Spleen (tissue), 11 donors: ENCODE measurements at regions not wholly inside any gene's neighbourhood (a gene's known extent, or its start where the extent isn't known, plus 50 kb on each side); places are given as distances from the start of the nearest gene placed in this dataset.

ENCODE experiments used
- DNase-seq: peaks from one replicate; pipeline ENCODE4 v3.0.0-alpha.2; 2020
- H3K27ac ChIP-seq, 8 donors: fragments of 200-600 bp; sonication (generic) in 7 of 8; 1 replicate in 4 of 8; 2 replicates in 4 of 8; pipeline versions ENCODE4 v1.5.0 to v1.8.0; 2016 to 2021; ENCODE audit warnings: inconsistent platforms in 4 of 8, mild to moderate bottlenecking in 4 of 8, moderate library complexity in 1 of 8
- H3K27me3 ChIP-seq, 7 donors: fragments of 200-600 bp; sonication (generic) in 6 of 7; replicated peaks in 1 of 7; 1 replicate in 4 of 7; 2 replicates in 3 of 7; pipeline versions ENCODE4 v1.5.0 to v1.8.0; 2016 to 2021; ENCODE audit warnings: inconsistent platforms in 3 of 7, mild to moderate bottlenecking in 1 of 7
- H3K36me3 ChIP-seq, 6 donors: fragments of 200-600 bp; sonication (generic) in 5 of 6; 1 replicate in 4 of 6; 2 replicates in 2 of 6; pipeline versions ENCODE4 v1.5.0 to v1.8.0; 2016 to 2021; ENCODE audit warnings: inconsistent platforms in 2 of 6
- H3K4me1 ChIP-seq, 6 donors: fragments of 200-600 bp; sonication (generic) in 5 of 6; 1 replicate in 3 of 6; 2 replicates in 3 of 6; pipeline versions ENCODE4 v1.5.0 to v1.8.0; 2016 to 2021; ENCODE audit warnings: inconsistent platforms in 3 of 6
- H3K4me3 ChIP-seq, 8 donors: fragments of 200-600 bp; sonication (generic) in 7 of 8; 1 replicate in 4 of 8; 2 replicates in 4 of 8; pipeline versions ENCODE4 v1.5.0 to v1.8.0; 2016 to 2021; ENCODE audit warnings: inconsistent platforms in 4 of 8, mild to moderate bottlenecking in 4 of 8, moderate library complexity in 2 of 8
- H3K9me3 ChIP-seq, 8 donors: fragments of 200-600 bp; sonication (generic) in 7 of 8; 1 replicate in 4 of 8; 2 replicates in 4 of 8; pipeline versions ENCODE4 v1.5.0 to v1.8.0; 2016 to 2021; ENCODE audit warnings: inconsistent platforms in 4 of 8
- CTCF ChIP-seq, 11 experiments: fragments of 200-600 bp in 7 of 11; fragments of 450-650 bp in 4 of 11; sonication (generic) in 4 of 11; IDR thresholded peaks in 8 of 11; conservative IDR thresholded peaks in 3 of 11; 1 replicate in 7 of 11; 2 replicates in 4 of 11; pipeline versions ENCODE4 v1.4.0 to v1.8.0; 2016 to 2021; ENCODE audit warnings: antibody characterized with exemption in 11 of 11, inconsistent platforms in 4 of 11, mild to moderate bottlenecking in 1 of 11
- POLR2A ChIP-seq, 3 donors: fragments of 450-650 bp; IDR thresholded peaks; one replicate each; pipeline ENCODE4 v1.5.1; 2017; ENCODE audit warnings: antibody characterized with exemption in 3 of 3, mild to moderate bottlenecking in 1 of 3
- POLR2AphosphoS5 ChIP-seq, 3 donors: sonication (generic); formaldehyde crosslinking; IDR thresholded peaks; one replicate each; pipeline ENCODE4 v1.5.1; 2017; ENCODE audit warnings: antibody characterized with exemption in 3 of 3
- WGBS, 5 donors: extraction: QIAGEN DNeasy Blood & Tissue Kit in 3 of 5; methylation state at CpG; one replicate each; pipeline versions ENCODE4 v1.1.5 to v1.1.7; 2013 to 2018; 5-methylcytosine and 5-hydroxymethylcytosine counted together
- intact Hi-C: fragments of 100-400 bp; cut with DNase I; formaldehyde crosslinking; loops from one replicate; pipeline ENCODE4 v1.15.0; 2023; ENCODE audit warnings: low total_unique reads
- donor health status: healthy with polysubstance abuse.
- donor health status: DM: no; HTN: no; CAD: no; lungs with moderate emphysema.
- donor health status: DM: no; HTN: no; CAD: no.
- donor health status: Bipolar disorder and iron deficiency.
- donor health status: healthy.
- donor health status: DM: no; HTN: no; CAD: no.
- donor health status: DM: yes; HTN: yes; CAD: no.

- intact Hi-C loops: no loop called here
- TF ChIP-seq POLR2A (IDR thresholded peaks at IDR 0.05) (no peak), POLR2AphosphoS5 (IDR thresholded peaks at IDR 0.05) (no peak), CTCF (IDR thresholded peaks at IDR 0.05 in 8 of 11, conservative IDR thresholded peaks at IDR 0.05 in 3 of 11) (no peak)
- no peaks in the 10 kb centered on the region for H3K4me1 ChIP-seq
- no peak for DNase-seq
- no peaks in the 10 kb centered on the region for H3K27me3 ChIP-seq
- no peaks in the 10 kb centered on the region for H3K36me3 ChIP-seq
- H3K27ac ChIP-seq: no peak overlapping the region
- peaks cover 0 to 38% (median 20%) of the 10 kb centered on the region in 8 donors for H3K9me3 ChIP-seq
- H3K4me3 ChIP-seq: no peak overlapping the region
- 67 to 83% (median 81%) methylated on average over 10 of the region's 10 CpGs for WGBS, 5 donors
Measured at GRCh38 chr3:966341-966740, 126.5 kb upstream of the CNTN6 start.

GRCh38 chr3:973340-973739 lies 119.5 kb upstream of the CNTN6 start:
- no peak for DNase-seq
- 15 to 35% (median 32%) methylated on average over 1 of the region's 1 CpG for WGBS, 5 donors
- Histone ChIP-seq H3K4me3 (no peak overlapping the region), H3K36me3 (no peaks in the 10 kb centered on the region), H3K27me3 (no peaks in the 10 kb centered on the region), H3K27ac (no peak overlapping the region), H3K4me1 (no peaks in the 10 kb centered on the region), H3K9me3 (peaks cover 0 to 30% (median 20%) of the 10 kb centered on the region in 8 donors)
- TF ChIP-seq CTCF (IDR thresholded peaks at IDR 0.05 in 8 of 11, conservative IDR thresholded peaks at IDR 0.05 in 3 of 11) (no peak), POLR2A (IDR thresholded peaks at IDR 0.05) (no peak), POLR2AphosphoS5 (IDR thresholded peaks at IDR 0.05) (no peak)
- intact Hi-C loops: no loop called here

- intact Hi-C loops: no loop called here
- H3K4me3 ChIP-seq: no peak overlapping the region
- H3K27ac ChIP-seq: no peak overlapping the region
- no peaks in the 10 kb centered on the region for H3K27me3 ChIP-seq
- DNase-seq: no peak
- no peaks in the 10 kb centered on the region for H3K4me1 ChIP-seq
- H3K36me3 ChIP-seq: no peaks in the 10 kb centered on the region
- TF ChIP-seq CTCF (IDR thresholded peaks at IDR 0.05 in 8 of 11, conservative IDR thresholded peaks at IDR 0.05 in 3 of 11) (no peak), POLR2AphosphoS5 (IDR thresholded peaks at IDR 0.05) (no peak), POLR2A (IDR thresholded peaks at IDR 0.05) (no peak)
- 86 to 93% (median 90%) methylated on average over 5 of the region's 5 CpGs for WGBS, 5 donors
- H3K9me3 ChIP-seq: peaks cover 0 to 32% (median 21%) of the 10 kb centered on the region in 8 donors
Measured at GRCh38 chr3:976006-976405, 116.8 kb upstream of the CNTN6 start.

- H3K36me3 ChIP-seq: no peaks in the 10 kb centered on the region
Measured at GRCh38 chr3:981156-981555, 111.7 kb upstream of the CNTN6 start.

More at GRCh38 chr3:981156-981555, 111.7 kb upstream of the CNTN6 start:
- H3K27ac ChIP-seq: no peak overlapping the region
- intact Hi-C loops: no loop called here
- peaks cover 0 to 28% (median 5%) of the 10 kb centered on the region in 8 donors for H3K9me3 ChIP-seq
- TF ChIP-seq POLR2A (IDR thresholded peaks at IDR 0.05): no peak
- TF ChIP-seq CTCF (IDR thresholded peaks at IDR 0.05 in 8 of 11, conservative IDR thresholded peaks at IDR 0.05 in 3 of 11): no peak
- TF ChIP-seq POLR2AphosphoS5 (IDR thresholded peaks at IDR 0.05): no peak
- WGBS, 5 donors: 83 to 94% (median 91%) methylated on average over 6 of the region's 6 CpGs
- H3K27me3 ChIP-seq: no peaks in the 10 kb centered on the region
- H3K4me1 ChIP-seq: no peaks in the 10 kb centered on the region
- H3K4me3 ChIP-seq: no peak overlapping the region
- no peak for DNase-seq
